Liver (tissue), 8 donors: ENCODE measurements at regions not wholly inside any gene's neighbourhood (a gene's known extent, or its start where the extent isn't known, plus 50 kb on each side); places are given as distances from the start of the nearest gene placed in this dataset.

Experiments
- DNase-seq: peaks from one replicate; pipeline ENCODE4 v3.0.0-alpha.2; 2017; ENCODE audit warnings: low spot score
- H3K27ac ChIP-seq, 2 donors: one replicate each; pipeline ENCODE4 v1.7.0; 2013; ENCODE audit warnings: inconsistent platforms in 2 of 2, low read length in 2 of 2, control low read depth in 1 of 2, low read depth in 1 of 2, mild to moderate bottlenecking in 1 of 2
- H3K27me3 ChIP-seq, 4 donors: one replicate each; pipeline versions ENCODE4 v1.6.1 to v1.7.0; 2013; ENCODE audit warnings: low read length in 3 of 4, inconsistent platforms in 1 of 4, mild to moderate bottlenecking in 1 of 4, moderate library complexity in 1 of 4; ENCODE audit not compliant: control insufficient read depth in 4 of 4, insufficient read depth in 4 of 4
- H3K36me3 ChIP-seq, 4 donors: one replicate each; pipeline versions ENCODE4 v1.6.1 to v1.7.0; 2013; ENCODE audit warnings: low read length in 3 of 4, mild to moderate bottlenecking in 3 of 4, low read depth in 1 of 4, moderate library complexity in 1 of 4; ENCODE audit not compliant: control insufficient read depth in 4 of 4, insufficient read depth in 3 of 4
- H3K4me1 ChIP-seq, 4 donors: one replicate each; pipeline versions ENCODE4 v1.6.1 to v1.7.0; 2013; ENCODE audit warnings: low read length in 3 of 4, mild to moderate bottlenecking in 3 of 4, moderate library complexity in 1 of 4; ENCODE audit not compliant: control insufficient read depth in 4 of 4, insufficient read depth in 4 of 4
- H3K4me3 ChIP-seq, 3 donors: one replicate each; pipeline versions ENCODE4 v1.6.1 to v1.7.0; 2013; ENCODE audit warnings: low read length in 3 of 3, control low read depth in 1 of 3, low read depth in 1 of 3, mild to moderate bottlenecking in 1 of 3
- H3K9ac ChIP-seq, 2 donors: one replicate each; pipeline ENCODE4 v1.7.0; 2013; ENCODE audit warnings: low read length in 2 of 2, mild to moderate bottlenecking in 2 of 2, moderate library complexity in 2 of 2, control low read depth in 1 of 2, low read depth in 1 of 2
- H3K9me3 ChIP-seq, 4 donors: one replicate each; pipeline versions ENCODE4 v1.6.1 to v1.7.0; 2013; ENCODE audit warnings: low read length in 3 of 4; ENCODE audit not compliant: control insufficient read depth in 4 of 4
- ATF3 ChIP-seq: IDR thresholded peaks from 2 replicates; pipeline ENCODE4 v1.6.1; 2016; ENCODE audit warnings: antibody characterized with exemption
- CTCF ChIP-seq: fragments of 150-350 bp; IDR thresholded peaks from 2 replicates; pipeline ENCODE4 v1.5.1; 2017; ENCODE audit warnings: improper control_type of control experiment, low read depth, low read length; ENCODE audit not compliant: missing input control
- EGR1 ChIP-seq, 2 donors: IDR thresholded peaks; 2 replicates each; pipeline ENCODE4 v1.6.1; 2016 to 2018; ENCODE audit warnings: antibody characterized with exemption in 2 of 2, low read depth in 2 of 2
- FOXA2 ChIP-seq: IDR thresholded peaks from 2 replicates; pipeline ENCODE4 v1.6.1; 2016; ENCODE audit warnings: antibody characterized with exemption
- GABPA ChIP-seq, 2 donors: IDR thresholded peaks in 1 of 2; conservative IDR thresholded peaks in 1 of 2; 2 replicates each; pipeline ENCODE4 v1.6.1; 2016; ENCODE audit warnings: antibody characterized with exemption in 2 of 2, mild to moderate bottlenecking in 1 of 2, moderate library complexity in 1 of 2
- JUND ChIP-seq, 2 donors: IDR thresholded peaks; 2 replicates each; pipeline ENCODE4 v1.6.1; 2016; ENCODE audit warnings: antibody characterized with exemption in 2 of 2
- NR2F2 ChIP-seq: IDR thresholded peaks from 2 replicates; pipeline ENCODE4 v1.6.1; 2016; ENCODE audit warnings: antibody characterized with exemption
- RAD21 ChIP-seq, 2 donors: IDR thresholded peaks; 2 replicates each; pipeline ENCODE4 v1.6.1; 2016; ENCODE audit warnings: antibody characterized with exemption in 2 of 2, mild to moderate bottlenecking in 2 of 2
- RXRA ChIP-seq, 2 donors: IDR thresholded peaks; 2 replicates each; pipeline ENCODE4 v1.6.1; 2017 to 2018; ENCODE audit warnings: antibody characterized with exemption in 2 of 2, mild to moderate bottlenecking in 1 of 2
- SP1 ChIP-seq: IDR thresholded peaks from 2 replicates; pipeline ENCODE4 v1.6.1; 2018; ENCODE audit warnings: antibody characterized with exemption, mild to moderate bottlenecking
- TAF1 ChIP-seq: conservative IDR thresholded peaks from 2 replicates; pipeline ENCODE4 v1.6.1; 2016; ENCODE audit warnings: antibody characterized with exemption, mild to moderate bottlenecking
- YY1 ChIP-seq: IDR thresholded peaks from 2 replicates; pipeline ENCODE4 v1.6.1; 2016; ENCODE audit warnings: antibody characterized with exemption, mild to moderate bottlenecking
- WGBS: extraction: QIAGEN DNeasy Blood & Tissue Kit; methylation state at CpG from one replicate; pipeline ENCODE4 v1.1.7; 2013; 5-methylcytosine and 5-hydroxymethylcytosine counted together
- TF ChIP-seq, protein P1 (sequence below): IDR thresholded peaks from 2 replicates; pipeline ENCODE4 v1.6.1; 2016; ENCODE audit warnings: antibody characterized with exemption, mild to moderate bottlenecking
- TF ChIP-seq, protein P2 (sequence below): IDR thresholded peaks from 2 replicates; pipeline ENCODE4 v1.6.1; 2016; ENCODE audit warnings: antibody characterized with exemption
- donor health status: healthy.
- donor health status: healthy.
- donor health status: healthy.
- donor health status: healthy.
- donor health status: healthy.

DNA sequence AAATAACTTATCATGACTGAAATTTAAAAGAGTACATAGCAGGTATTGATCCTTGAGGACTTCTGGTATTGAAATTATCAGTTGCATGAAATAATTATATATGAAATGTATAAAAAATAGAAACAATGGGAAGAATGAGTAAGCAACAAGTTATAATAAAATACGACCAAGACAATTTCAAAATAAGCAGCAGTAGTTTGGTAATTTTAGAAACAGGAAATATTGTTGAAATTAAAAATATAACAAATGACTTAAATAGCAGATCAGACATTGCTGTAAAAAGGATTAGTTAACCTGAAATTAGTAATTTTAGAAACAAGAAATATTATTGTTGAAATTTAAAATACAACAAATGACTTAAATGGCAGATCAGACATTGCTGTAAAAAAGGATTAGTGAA is 152.3 kb downstream of the BTC start:
- H3K4me3 ChIP-seq: no peak overlapping the region
- H3K4me1 ChIP-seq: no peaks in the 10 kb centered on the region
- no peak overlapping the region for H3K27ac ChIP-seq
- no peaks in the 10 kb centered on the region for H3K27me3 ChIP-seq
- no peak for TF ChIP-seq ATF3
- H3K36me3 ChIP-seq: no peaks in the 10 kb centered on the region
- H3K9me3 ChIP-seq: no peaks in the 10 kb centered on the region
- H3K9ac ChIP-seq: no peak overlapping the region
- no peak for DNase-seq
- 73% methylated on average over 1 of the region's 1 CpG for WGBS

DNA sequence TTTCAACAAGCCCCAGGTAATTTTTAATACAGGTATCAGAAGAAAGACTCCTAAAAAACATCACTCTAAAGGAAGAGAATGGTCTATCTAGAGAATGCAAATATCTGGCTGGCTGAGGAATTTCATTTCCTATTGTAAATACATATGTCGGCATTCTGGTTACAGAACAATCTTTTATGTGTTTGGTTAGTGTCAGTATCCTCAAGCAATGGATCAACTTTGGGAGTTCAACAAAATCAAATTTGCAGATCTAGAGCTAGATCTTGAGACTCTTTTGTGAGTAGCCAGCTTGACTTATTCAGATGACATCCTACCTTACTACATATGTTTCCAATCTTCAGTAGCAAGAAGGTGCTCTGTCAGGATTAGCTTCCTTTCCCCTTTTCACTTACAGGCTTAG is 145.1 kb downstream of the BTC start:
- 70% methylated on average over 1 of the region's 1 CpG for WGBS

DNA sequence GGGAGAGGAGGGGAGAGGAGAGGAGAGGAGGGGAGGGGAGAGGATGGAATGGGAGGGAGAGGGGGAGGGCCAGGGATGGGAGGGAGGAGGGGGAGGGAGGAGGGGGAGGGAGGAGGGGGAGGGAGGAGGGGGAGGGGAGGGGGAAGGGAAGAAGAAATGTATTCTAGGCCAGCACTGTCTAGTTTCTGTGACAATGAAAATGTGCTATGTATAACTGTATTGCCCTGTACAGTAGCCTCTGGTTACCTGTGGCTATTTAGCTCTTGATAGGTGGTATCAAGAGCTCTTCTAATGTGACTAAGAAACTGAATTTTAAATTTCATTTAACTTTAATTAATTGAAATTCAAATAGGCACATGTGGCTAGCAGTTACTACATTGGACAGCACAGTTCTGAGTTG is 143.1 kb downstream of the BTC start:
- TF ChIP-seq RAD21 (IDR thresholded peaks at IDR 0.05): no peak
- TF ChIP-seq, protein P1, sequence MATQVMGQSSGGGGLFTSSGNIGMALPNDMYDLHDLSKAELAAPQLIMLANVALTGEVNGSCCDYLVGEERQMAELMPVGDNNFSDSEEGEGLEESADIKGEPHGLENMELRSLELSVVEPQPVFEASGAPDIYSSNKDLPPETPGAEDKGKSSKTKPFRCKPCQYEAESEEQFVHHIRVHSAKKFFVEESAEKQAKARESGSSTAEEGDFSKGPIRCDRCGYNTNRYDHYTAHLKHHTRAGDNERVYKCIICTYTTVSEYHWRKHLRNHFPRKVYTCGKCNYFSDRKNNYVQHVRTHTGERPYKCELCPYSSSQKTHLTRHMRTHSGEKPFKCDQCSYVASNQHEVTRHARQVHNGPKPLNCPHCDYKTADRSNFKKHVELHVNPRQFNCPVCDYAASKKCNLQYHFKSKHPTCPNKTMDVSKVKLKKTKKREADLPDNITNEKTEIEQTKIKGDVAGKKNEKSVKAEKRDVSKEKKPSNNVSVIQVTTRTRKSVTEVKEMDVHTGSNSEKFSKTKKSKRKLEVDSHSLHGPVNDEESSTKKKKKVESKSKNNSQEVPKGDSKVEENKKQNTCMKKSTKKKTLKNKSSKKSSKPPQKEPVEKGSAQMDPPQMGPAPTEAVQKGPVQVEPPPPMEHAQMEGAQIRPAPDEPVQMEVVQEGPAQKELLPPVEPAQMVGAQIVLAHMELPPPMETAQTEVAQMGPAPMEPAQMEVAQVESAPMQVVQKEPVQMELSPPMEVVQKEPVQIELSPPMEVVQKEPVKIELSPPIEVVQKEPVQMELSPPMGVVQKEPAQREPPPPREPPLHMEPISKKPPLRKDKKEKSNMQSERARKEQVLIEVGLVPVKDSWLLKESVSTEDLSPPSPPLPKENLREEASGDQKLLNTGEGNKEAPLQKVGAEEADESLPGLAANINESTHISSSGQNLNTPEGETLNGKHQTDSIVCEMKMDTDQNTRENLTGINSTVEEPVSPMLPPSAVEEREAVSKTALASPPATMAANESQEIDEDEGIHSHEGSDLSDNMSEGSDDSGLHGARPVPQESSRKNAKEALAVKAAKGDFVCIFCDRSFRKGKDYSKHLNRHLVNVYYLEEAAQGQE: no peak
- TF ChIP-seq, protein P2, sequence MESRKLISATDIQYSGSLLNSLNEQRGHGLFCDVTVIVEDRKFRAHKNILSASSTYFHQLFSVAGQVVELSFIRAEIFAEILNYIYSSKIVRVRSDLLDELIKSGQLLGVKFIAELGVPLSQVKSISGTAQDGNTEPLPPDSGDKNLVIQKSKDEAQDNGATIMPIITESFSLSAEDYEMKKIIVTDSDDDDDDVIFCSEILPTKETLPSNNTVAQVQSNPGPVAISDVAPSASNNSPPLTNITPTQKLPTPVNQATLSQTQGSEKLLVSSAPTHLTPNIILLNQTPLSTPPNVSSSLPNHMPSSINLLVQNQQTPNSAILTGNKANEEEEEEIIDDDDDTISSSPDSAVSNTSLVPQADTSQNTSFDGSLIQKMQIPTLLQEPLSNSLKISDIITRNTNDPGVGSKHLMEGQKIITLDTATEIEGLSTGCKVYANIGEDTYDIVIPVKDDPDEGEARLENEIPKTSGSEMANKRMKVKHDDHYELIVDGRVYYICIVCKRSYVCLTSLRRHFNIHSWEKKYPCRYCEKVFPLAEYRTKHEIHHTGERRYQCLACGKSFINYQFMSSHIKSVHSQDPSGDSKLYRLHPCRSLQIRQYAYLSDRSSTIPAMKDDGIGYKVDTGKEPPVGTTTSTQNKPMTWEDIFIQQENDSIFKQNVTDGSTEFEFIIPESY: no peak
- no peak for TF ChIP-seq GABPA (IDR thresholded peaks at IDR 0.05 in 1 of 2, conservative IDR thresholded peaks at IDR 0.05 in 1 of 2)
- TF ChIP-seq JUND (IDR thresholded peaks at IDR 0.05): no peak
- no peak for TF ChIP-seq EGR1 (IDR thresholded peaks at IDR 0.05; ENCODE audit: low read depth in 2 of 2)
- no peak for TF ChIP-seq CTCF
- TF ChIP-seq YY1: no peak
- TF ChIP-seq RXRA (IDR thresholded peaks at IDR 0.05): no peak
- no peak for TF ChIP-seq NR2F2
- TF ChIP-seq FOXA2: no peak
- no peak for TF ChIP-seq SP1
- TF ChIP-seq TAF1: no peak
- no peaks in the 10 kb centered on the region for H3K27me3 ChIP-seq

More for the DNA sequence above, 145.1 kb downstream of the BTC start:
- Histone ChIP-seq H3K27ac (no peak overlapping the region), H3K4me3 (no peak overlapping the region), H3K9ac (no peak overlapping the region), H3K4me1 (peaks cover under 1 to 5% (median 2%) of the 10 kb centered on the region in 4 donors), H3K27me3 (no peaks in the 10 kb centered on the region), H3K36me3 (no peaks in the 10 kb centered on the region), H3K9me3 (no peaks in the 10 kb centered on the region)
- TF ChIP-seq ATF3 (no peak), RXRA (IDR thresholded peaks at IDR 0.05) (no peak)
- no peak for DNase-seq

More for the DNA sequence above, 143.1 kb downstream of the BTC start:
- Histone ChIP-seq H3K9me3 (no peaks in the 10 kb centered on the region), H3K4me3 (no peak overlapping the region), H3K9ac (no peak overlapping the region), H3K36me3 (no peaks in the 10 kb centered on the region), H3K27ac (no peak overlapping the region), H3K4me1 (peaks cover 4 to 11% (median 6%) of the 10 kb centered on the region in 4 donors)
- DNase-seq: no peak
